Fibroblast of lung (primary cell): ENCODE measurements at regions not wholly inside any gene's neighbourhood (a gene's known extent, or its start where the extent isn't known, plus 50 kb on each side); places are given as distances from the start of the nearest gene placed in this dataset.

ENCODE experiments used
- DNase-seq, 2 donors: peaks; one replicate each; pipeline versions ENCODE4 v3.0.0 to v3.0.0-alpha.2; 2010; ENCODE audit warnings: low read depth in 2 of 2
- H2AFZ ChIP-seq: 2 replicates; pipeline ENCODE4 v1.5.1; 2012; ENCODE audit warnings: low read length, control low read depth, inconsistent platforms
- H3K27ac ChIP-seq: 2 replicates; pipeline ENCODE4 v1.5.1; 2011; ENCODE audit warnings: low read length, control low read depth; ENCODE audit not compliant: insufficient read depth
- H3K27me3 ChIP-seq: 2 replicates; pipeline ENCODE4 v1.5.1; 2011; ENCODE audit warnings: mild to moderate bottlenecking, low read length; ENCODE audit not compliant: control insufficient read depth, insufficient read depth
- H3K36me3 ChIP-seq: 2 replicates; pipeline ENCODE4 v1.5.1; 2011; ENCODE audit warnings: low read length; ENCODE audit not compliant: control insufficient read depth, insufficient read depth
- H3K4me1 ChIP-seq: 2 replicates; pipeline ENCODE4 v1.5.1; 2011; ENCODE audit warnings: low read length; ENCODE audit not compliant: control insufficient read depth, insufficient read depth; ENCODE audit errors: extremely low read depth
- H3K4me2 ChIP-seq: 2 replicates; pipeline ENCODE4 v1.5.1; 2011; ENCODE audit warnings: low read length, control low read depth; ENCODE audit not compliant: insufficient read depth; ENCODE audit errors: extremely low read depth
- H3K4me3 ChIP-seq, 4 experiments: fragments of 200-600 bp in 1 of 4; sonication (generic) in 1 of 4; replicated peaks in 1 of 4; 2 replicates each; pipeline ENCODE4 v1.5.1; 2011 to 2016; ENCODE audit warnings: low read length in 4 of 4, low read depth in 3 of 4, mild to moderate bottlenecking in 3 of 4, control low read depth in 2 of 4, inconsistent platforms in 1 of 4, mixed read lengths in 1 of 4; ENCODE audit not compliant: insufficient read depth in 1 of 4; ENCODE audit errors: control extremely low read depth in 1 of 4
- H3K79me2 ChIP-seq: 2 replicates; pipeline ENCODE4 v1.5.1; 2012; ENCODE audit warnings: mild to moderate bottlenecking, low read length, inconsistent platforms; ENCODE audit not compliant: control insufficient read depth, insufficient read depth
- H3K9ac ChIP-seq: 2 replicates; pipeline ENCODE4 v1.5.1; 2011; ENCODE audit warnings: mild to moderate bottlenecking, low read length, control low read depth; ENCODE audit not compliant: insufficient read depth
- H3K9me3 ChIP-seq: 2 replicates; pipeline ENCODE4 v1.5.1; 2012; ENCODE audit warnings: low read depth, low read length; ENCODE audit not compliant: control insufficient read depth, insufficient read depth
- H4K20me1 ChIP-seq: 2 replicates; pipeline ENCODE4 v1.5.1; 2011; ENCODE audit warnings: low read length; ENCODE audit not compliant: control insufficient read depth, insufficient read depth; ENCODE audit errors: extremely low read depth
- CTCF ChIP-seq, 2 donors: IDR thresholded peaks in 1 of 2; conservative IDR thresholded peaks in 1 of 2; 1 replicate in 1 of 2; 2 replicates in 1 of 2; pipeline ENCODE4 v1.5.1; 2011 to 2012; ENCODE audit warnings: low read length in 2 of 2, control low read depth in 1 of 2, inconsistent platforms in 1 of 2, low read depth in 1 of 2, mild to moderate bottlenecking in 1 of 2
- EZH2 ChIP-seq: IDR thresholded peaks from 2 replicates; pipeline ENCODE4 v1.5.1; 2012; ENCODE audit warnings: low read length, control low read depth, mild to moderate bottlenecking; ENCODE audit errors: missing control alignments

- Histone ChIP-seq H3K9me3 (no peaks in the 10 kb centered on the region), H3K27me3 (peaks cover 10% of the 10 kb centered on the region), H3K4me1 (no peaks in the 10 kb centered on the region), H3K79me2 (no peaks in the 10 kb centered on the region), H4K20me1 (no peaks in the 10 kb centered on the region), H3K4me2 (no peak overlapping the region), H3K4me3 (no peak overlapping the region), H3K9ac (no peak overlapping the region), H3K27ac (no peak overlapping the region), H2AFZ (no peak overlapping the region), H3K36me3 (no peaks in the 10 kb centered on the region)
- peak; percentile 31 to 88 for DNase-seq
- no peak for TF ChIP-seq CTCF (conservative IDR thresholded peaks at IDR 0.05 in 1 of 2, IDR thresholded peaks at IDR 0.05 in 1 of 2; ENCODE audit: low read depth in 1 of 2, low read length in 2 of 2)
- no peak for TF ChIP-seq EZH2
These were observed 236.8 kb downstream of the OPA1 start for GRCh38 chr3:193829781-193830180.

GRCh38 chr3:193830791-193831191, 237.8 kb downstream of the OPA1 start:
- Histone ChIP-seq H3K27me3 (peaks cover 10% of the 10 kb centered on the region), H3K9me3 (no peaks in the 10 kb centered on the region), H3K36me3 (no peaks in the 10 kb centered on the region), H3K27ac (no peak overlapping the region), H3K9ac (no peak overlapping the region), H4K20me1 (no peaks in the 10 kb centered on the region), H3K4me3 (no peak overlapping the region), H3K4me2 (no peak overlapping the region), H2AFZ (no peak overlapping the region), H3K79me2 (no peaks in the 10 kb centered on the region), H3K4me1 (no peaks in the 10 kb centered on the region)
- DNase-seq, result peak in 1 of 2 donors; percentile 62
- TF ChIP-seq CTCF (conservative IDR thresholded peaks at IDR 0.05 in 1 of 2, IDR thresholded peaks at IDR 0.05 in 1 of 2; ENCODE audit: low read depth in 1 of 2, low read length in 2 of 2), result no peak
- no peak for TF ChIP-seq EZH2

- DNase-seq, result peak in 1 of 2 donors; percentile 97
- Histone ChIP-seq H3K36me3 (no peaks in the 10 kb centered on the region), H3K9me3 (no peaks in the 10 kb centered on the region), H3K79me2 (no peaks in the 10 kb centered on the region), H3K4me2 (no peak overlapping the region), H4K20me1 (no peaks in the 10 kb centered on the region), H3K9ac (no peak overlapping the region), H3K4me1 (no peaks in the 10 kb centered on the region), H2AFZ (no peak overlapping the region), H3K27me3 (peaks cover 10% of the 10 kb centered on the region), H3K27ac (no peak overlapping the region), H3K4me3 (no peak overlapping the region)
- TF ChIP-seq EZH2, result no peak
- TF ChIP-seq CTCF (conservative IDR thresholded peaks at IDR 0.05 in 1 of 2, IDR thresholded peaks at IDR 0.05 in 1 of 2; ENCODE audit: low read depth in 1 of 2, low read length in 2 of 2), result no peak
These were observed 238.8 kb downstream of the OPA1 start for GRCh38 chr3:193831495-193832455.
